G401 (cell line): ENCODE measurements at regions not wholly inside any gene's neighbourhood (a gene's known extent, or its start where the extent isn't known, plus 50 kb on each side); places are given as distances from the start of the nearest gene placed in this dataset.
"Not testable (repeated sequence)": the region's sequence is repeated elsewhere in the genome, so short reads cannot be mapped to it uniquely, and the experiment has no call there.

ENCODE experiments used
- DNase-seq: peaks from one replicate; pipeline ENCODE4 v3.0.0-alpha.2; 2015; ENCODE audit warnings: low spot score
- in situ Hi-C: cut with HindIII; loops from 2 replicates; pipeline ENCODE4 v1.10.0; 2016; ENCODE audit warnings: low sequenced_read_pairs, mixed read lengths

DNA sequence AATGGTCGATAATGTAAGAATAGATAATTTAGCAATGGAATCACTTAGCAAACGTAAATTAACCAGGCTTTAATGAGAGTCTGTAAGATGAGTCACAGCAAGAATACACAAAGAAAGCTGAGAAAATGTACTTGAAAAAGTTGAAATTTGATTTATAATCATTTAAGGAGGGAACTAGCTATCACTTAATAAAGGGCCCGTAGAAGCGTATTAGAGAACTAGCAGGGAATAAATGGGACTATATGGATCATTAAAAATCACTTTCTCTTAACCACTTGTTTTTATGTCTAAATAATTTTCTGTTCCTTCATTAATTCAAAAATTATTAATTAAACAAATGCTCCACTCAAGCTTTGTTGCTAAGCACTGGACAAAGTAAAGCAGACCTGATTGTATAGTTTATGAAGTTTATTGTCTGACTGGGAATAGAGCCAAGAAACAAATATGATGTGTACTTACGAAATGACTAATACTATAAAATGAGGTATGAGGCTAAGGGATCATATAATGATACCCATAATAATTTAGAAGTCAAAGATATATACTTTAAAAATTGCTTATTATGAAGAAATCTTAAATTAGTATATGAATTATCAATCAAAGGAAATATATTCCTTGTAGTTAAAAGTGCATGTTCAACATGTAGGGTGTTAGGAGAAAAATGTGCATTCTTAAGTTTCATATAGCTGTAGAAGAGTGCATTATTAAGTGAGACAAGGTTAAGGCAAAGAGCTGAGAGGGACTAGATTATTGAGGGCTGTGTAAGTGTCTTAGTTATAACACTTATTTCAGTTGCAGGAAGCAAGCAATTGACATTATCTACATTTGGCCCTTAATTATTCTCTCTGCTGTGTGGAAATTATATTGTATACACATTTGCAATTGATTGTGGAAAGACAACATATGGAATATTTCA is 196.8 kb downstream of the PRDM9 start:
- in situ Hi-C loops = no loop called here

DNA sequence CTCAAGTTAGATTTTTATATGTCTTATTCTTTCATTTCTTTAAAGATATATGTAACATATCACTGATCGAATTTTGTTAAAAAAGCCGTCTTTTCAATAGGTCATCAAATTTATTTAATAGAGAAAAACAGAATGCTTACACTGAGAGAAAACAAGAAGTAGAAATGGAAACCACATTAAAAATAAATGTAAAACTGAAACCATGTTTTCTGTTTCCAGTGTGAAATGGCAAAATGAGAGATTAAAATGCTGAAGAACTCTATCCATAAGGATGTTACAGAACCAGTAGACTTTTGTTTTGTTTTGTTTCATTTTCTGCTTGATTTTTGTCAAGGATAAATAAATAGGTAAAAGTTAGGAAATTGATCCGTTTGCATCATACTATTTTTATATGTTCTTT is 210.1 kb downstream of the PRDM9 start:
- in situ Hi-C loops = no loop called here
- DNase-seq = no peak

More for the DNA sequence above, 196.8 kb downstream of the PRDM9 start:
- no peak for DNase-seq

DNA sequence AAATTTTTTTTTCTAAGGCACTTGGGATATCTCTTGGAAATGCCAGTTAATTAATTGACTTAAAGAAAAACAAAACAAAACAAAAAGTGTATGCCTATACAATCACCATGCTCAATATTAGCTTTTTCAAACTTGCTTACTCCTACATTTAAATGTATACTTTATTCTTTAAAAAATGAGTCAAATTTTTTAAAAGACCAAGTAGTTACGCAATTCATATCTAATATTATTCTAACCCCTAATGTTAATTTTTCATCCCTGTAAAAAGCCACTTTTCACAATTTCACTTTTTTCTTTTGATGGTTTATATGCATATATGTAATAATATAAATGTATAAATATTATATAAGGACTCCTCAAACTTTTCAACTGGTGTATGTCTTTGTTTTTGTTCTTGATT is 211.2 kb downstream of the PRDM9 start:
- in situ Hi-C loops = no loop called here
- DNase-seq = no peak

DNA sequence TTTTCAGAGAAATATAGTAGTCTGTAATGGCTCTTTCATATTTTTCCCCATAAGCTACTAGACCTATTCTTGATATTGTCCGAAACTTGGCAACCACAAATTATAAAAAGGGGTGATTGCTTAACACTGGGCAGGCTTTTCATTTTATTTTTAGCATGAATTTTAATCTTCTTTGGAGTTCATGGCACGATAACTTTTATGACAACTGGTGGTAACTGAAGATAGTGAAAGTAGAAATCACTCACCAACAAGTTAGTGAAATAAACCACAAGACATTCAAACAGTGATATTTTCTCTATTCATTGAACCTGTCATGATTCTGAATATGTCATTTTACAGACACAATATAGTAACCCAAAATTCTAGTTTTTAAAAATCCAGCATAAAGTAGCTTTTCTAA is 213.9 kb downstream of the PRDM9 start:
- in situ Hi-C loops = no loop called here
- no peak for DNase-seq

DNA sequence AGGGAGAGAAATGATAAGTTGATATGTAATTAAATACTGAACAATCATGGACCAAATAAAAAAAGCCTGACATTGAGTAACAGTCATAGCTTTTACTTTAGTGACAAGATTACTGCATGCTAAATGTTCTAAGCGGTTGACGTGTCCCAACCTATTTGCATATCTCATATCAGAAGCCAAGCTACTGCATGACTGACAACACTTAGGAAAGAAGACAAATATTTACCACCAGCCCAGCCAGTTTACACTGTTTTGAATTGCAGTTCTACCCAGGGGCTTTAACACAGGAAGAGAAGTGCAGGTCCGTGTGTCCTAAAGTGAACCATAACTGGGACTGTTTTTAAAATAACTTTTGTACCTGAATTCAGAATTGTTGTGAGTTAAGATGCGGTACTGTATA is 219.9 kb downstream of the PRDM9 start:
- no peak for DNase-seq
- in situ Hi-C loops = no loop called here

DNA sequence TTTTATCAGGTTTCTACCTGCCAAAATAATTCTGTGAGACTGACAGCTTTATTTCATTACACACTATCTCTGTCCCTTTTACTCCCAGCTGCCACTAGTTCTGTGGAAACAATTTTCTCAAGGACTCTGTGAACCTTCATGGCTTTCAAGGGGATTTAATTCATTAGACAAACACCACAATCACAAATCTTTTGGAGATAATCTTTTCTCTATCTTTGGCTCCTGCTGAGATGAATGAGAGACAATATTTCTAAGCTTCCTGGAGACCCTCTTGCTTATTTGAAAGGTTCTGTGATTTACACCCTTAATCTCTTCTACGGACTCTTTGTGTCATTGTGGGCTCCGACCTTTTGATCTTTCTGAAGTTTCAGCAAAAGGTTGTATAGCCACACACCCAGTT is 222.6 kb downstream of the PRDM9 start:
- in situ Hi-C loops = no loop called here
- DNase-seq = no peak

DNA sequence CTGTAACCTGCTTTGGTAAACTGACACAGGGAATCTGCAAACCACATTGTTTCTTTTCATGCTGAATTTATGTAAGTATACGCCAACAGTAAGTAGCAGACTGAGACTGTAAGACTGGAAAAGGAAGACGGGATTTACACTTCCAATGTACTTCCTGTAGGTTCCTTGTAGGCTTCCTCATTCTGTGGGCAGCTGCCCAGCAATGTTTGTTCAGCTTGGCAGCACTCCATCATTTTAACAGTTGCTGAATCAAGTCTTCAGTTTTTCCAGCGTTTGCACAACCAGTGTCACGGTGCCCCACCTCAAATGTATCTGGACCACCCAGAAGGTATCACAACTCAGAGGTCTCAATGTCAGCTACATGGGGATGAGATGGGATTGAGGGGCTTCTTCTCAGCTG is 232.6 kb downstream of the PRDM9 start:
- no peak for DNase-seq
- in situ Hi-C loops = no loop called here

DNA sequence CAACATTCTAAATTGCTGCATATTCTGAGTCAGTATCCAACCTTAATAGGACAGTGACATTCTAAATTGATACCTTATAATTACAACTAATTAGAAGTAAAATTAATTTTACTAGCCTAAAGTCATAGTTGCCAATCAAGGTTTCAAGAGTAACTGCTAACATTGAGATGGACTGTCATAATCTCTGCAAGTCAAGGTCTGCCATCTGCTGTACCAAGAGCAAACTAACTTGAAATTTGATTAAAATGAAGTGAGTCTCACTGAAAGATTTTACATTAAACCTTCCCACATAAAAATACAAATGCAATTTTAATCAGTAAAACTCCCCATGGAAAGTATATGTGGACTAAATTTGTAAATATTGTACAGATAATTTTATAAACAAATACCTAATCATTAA is 235.3 kb downstream of the PRDM9 start:
- no peak for DNase-seq
- in situ Hi-C loops = no loop called here

DNA sequence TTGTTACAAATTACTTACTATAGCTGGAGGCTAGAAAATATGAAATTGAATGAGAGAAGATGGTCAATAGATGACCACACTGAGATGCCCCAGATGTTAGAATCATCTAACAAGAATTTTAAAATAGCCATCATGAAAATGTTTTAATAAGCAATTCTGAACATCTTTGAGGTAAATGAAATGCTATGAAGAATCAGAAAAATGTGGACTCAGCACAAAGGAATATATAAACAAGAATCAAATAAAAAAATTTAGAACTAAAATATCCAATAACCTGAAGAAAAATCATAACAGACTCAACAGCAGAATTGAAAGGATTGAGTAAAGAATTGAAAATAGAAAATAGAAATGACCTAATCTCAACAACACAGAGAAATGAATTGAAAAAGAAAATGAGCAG is 248.5 kb downstream of the PRDM9 start:
- in situ Hi-C loops = no loop called here
- DNase-seq = no peak

DNA sequence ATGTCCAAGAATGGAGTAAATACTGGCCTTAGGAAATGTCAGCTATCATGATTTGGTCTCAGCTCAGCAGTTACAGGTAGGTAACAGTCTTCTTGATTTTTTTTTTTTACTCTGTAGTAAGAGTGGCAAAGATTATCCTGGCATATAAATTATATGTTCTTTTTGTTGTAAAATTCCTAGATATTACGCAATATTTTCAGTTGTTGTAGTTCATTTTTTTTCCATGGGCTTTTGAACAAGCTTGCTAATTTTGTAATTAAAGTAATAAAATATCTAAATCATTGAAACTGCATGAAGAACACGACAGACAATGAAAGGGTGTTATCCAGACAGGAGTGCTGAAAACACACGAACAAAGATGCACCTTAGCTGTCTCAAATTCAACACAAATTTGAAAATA is 249.4 kb downstream of the PRDM9 start:
- in situ Hi-C loops = no loop called here

DNA sequence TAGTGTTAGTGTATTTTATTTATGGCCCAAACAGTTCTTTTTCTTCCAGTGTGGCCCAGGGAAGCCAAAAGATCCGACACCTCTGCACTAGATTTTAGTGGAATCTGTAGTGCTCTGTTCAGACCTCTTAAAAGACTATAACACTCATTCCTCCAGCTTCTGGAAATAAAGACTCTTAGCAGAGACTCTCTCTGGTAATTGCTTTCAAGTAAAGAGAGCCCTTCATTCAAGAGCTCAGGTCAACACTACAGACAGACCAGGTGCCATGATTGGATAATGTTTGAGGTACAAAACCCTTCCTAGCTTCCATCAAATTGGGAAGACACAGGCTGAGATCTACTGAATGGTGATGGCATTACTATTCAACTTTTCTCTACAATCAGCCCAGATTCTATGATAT is 255.8 kb downstream of the PRDM9 start:
- in situ Hi-C loops = no loop called here
- DNase-seq = no peak

More for the DNA sequence above, 249.4 kb downstream of the PRDM9 start:
- DNase-seq = no peak

DNA sequence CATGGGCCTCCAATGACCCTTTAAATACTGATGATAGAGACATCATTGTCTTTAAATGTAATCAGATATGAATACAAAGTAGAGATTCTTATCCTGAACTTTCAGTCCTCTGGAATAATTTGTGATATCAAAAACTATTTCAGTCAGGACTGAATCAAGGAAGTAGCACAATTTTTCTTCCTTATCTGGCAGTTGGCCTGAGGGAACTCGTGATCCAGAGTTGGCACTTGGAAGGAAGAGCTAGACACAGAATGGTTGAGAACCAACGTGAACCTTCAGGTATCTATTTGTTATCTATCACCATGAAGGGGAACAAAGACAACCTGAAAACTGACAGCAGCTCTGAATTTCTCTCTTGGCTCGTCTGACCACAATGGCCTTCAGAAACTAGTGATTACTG is 269.3 kb downstream of the PRDM9 start:
- DNase-seq = no peak
- in situ Hi-C loops = no loop called here

DNA sequence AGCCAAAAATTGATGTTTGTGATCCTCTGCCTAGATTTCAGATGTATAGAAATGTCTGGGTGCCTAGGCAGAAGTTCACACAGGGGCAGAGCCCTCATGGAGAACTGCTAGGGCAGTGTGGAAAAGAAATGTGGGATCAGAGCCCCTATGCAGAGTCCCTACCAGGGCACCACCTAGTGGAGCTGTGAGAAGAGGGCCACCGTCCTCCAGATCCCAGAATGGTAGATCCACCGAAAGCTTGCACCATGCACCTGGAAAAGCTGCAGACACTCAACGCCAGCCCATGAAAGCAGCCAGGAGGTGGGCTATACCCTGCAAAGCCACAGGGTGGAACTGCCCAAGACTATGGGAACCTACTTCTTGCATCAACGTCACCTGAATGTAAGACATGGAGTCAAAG is 292.9 kb downstream of the PRDM9 start:
- in situ Hi-C loops, DNase-seq: not testable (repeated sequence)

DNA sequence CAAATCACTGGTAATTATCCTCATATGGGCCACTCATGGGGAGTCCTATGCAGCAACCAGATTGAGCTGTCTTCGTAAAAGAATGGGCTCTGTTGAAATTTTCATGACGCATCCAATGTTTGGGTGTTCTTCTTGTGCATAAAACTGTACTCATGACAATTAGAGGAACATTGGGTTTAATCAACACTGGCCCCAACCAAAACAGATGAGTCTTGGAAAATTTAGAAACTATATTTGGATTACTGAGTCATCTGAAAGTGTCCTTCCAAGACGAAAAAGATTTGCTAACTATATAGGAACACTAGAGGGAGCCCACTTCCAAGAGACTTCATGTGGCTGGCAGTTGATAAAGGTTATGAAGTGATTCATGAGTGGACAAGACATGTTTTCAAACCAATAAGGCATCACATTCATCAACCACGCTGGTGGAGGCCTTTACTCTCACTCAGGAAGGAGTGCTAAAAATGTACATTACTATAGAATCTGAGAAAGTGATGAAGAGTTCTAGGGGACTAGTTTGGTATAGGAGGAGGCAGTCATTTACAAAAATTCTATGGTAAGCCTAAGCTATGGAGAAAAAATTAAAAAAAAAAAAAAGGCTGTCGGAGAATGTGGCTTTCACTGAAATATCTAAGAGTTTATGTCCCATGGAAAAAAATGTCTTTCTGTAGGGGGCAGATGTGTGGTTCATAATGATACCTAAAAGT is 313.5 kb downstream of the PRDM9 start:
- in situ Hi-C loops = no loop called here
- peak; percentile 13 for DNase-seq

DNA sequence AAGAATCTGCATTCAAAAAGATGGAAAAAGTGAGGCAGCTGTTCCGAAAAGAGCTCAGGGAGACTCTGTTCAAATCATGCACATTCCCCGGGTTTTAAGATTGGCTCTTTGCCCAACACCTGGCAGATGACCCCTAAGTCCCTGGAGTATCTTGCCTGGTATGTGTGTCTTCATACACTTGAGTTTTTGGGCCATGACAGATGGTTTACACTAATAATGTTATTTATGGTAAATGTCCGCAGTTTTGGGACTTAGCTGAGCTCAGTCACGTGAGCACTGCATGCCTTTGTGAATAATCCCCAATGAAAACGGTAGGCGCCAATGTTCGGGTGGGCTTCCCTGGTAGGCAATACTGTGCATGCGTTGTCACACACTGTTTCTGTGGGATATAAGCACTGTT is 316.1 kb downstream of the PRDM9 start:
- DNase-seq = no peak
- in situ Hi-C loops = no loop called here

DNA sequence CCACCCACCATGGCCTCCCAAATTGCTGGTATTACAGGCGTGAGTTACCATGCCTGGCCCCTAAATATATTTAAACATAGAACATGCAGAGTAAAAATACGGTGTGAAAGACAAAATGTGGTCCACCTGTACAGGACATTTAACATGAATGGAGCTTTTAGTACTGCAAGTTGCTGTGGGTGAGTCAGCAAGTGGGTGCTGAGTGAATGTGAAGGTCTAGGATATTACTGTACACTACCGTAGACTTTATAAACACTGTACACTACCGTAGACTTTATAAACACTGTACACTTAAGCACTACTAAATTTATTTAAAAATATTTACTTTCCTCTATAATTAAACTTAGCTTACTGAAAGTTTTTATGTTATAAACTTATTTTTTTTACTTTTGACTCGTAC is 317.8 kb downstream of the PRDM9 start:
- in situ Hi-C loops = no loop called here
- DNase-seq = no peak

DNA sequence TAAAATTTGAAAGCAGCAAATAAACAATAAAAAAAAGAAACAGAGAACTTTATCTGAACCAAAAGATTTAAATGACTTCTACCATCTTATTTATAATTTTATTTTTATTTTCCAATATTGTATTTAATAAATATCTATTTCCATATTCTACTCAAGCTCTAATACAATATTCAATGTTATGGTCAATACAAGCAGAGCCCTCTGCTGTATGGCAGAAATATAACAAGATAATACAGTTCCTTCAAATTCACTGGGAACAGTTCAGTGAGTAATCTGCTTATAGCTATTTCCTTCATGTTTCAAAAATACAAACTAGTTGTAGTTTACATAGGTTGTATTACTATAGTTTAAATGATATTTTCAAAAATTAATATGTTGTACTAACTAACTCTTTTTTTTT is 332.7 kb downstream of the PRDM9 start:
- DNase-seq = no peak
- in situ Hi-C loops = no loop called here

DNA sequence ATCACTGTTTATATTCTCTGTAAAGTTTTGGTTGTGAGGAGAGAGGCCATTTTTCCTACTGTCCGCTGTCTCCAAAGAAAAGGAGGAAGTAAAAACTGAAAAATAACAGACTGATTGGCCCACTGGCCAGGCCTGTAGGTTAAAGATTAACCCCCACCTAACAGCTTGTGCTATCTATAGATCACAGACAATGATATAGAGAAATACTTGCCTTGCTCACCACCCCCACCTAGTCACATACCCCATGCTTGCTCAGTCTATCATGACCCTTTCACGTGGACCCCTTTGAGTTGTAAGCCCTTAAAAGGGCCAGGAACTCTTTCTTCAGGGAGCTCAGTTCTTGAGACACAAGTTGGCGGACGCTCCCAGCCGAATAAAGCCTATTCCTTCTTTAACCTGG is 357.4 kb downstream of the PRDM9 start:
- DNase-seq = no peak
- in situ Hi-C loops = no loop called here

DNA sequence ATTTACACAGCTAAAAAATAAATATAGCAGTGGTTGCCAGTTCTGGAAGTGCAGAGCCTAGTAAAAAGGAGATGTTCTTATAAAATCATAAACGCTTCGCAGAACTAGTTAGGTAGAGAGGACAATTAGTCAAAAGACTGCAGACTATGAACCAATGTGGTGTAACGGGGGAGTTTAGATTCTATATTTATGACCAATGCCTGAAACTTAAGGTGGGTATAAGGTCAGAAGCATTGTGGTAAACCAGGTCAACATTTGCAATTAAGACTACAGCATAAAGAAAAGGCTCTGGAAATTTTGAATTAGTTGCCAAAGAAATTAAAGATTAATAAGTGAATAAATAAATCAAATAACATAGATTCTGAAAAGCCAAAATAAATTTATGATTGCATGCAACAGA is 370.4 kb downstream of the PRDM9 start:
- in situ Hi-C loops = no loop called here
- no peak for DNase-seq

DNA sequence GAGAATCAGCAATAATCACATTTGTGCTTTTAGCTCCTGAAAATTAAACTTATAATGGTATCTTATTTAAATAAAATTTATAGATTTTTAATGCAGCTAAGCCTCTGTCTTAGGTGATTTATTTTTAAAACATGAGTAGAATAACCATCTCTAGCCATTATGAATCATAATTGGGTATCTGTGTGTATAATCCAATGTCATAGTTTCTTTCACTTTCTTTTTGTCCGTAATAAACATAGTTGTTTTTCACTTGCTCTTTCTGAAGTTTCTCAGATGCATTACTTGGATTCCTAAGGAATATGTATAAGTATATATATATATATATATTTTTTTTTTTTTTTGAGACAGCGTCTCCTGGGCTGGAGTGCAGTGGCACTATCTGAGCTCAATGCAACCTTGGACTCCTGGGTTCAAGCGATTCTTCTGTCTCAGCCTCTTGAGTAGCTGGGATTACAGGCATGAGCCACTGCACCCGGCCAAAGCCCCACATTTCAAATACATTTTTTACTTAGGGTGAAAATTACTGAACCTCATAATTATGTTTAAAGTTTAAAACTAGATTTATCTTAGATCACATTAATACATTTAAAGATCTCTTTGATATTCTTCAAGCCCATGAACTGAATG is 377.1 kb downstream of the PRDM9 start:
- DNase-seq = no peak
- in situ Hi-C loops = no loop called here
